Liver (tissue), 3 donors: ENCODE measurements at regions not wholly inside any gene's neighbourhood (a gene's known extent, or its start where the extent isn't known, plus 50 kb on each side); places are given as distances from the start of the nearest gene placed in this dataset.

Experiments
- CTCF ChIP-seq: fragments of 150-350 bp; IDR thresholded peaks from 2 replicates; pipeline ENCODE4 v1.5.1; 2017; ENCODE audit warnings: improper control_type of control experiment, low read depth, low read length; ENCODE audit not compliant: missing input control
- EGR1 ChIP-seq, 2 donors: IDR thresholded peaks; 2 replicates each; pipeline ENCODE4 v1.6.1; 2016 to 2018; ENCODE audit warnings: antibody characterized with exemption in 2 of 2, low read depth in 2 of 2
- FOXA1 ChIP-seq: IDR thresholded peaks from 2 replicates; pipeline ENCODE4 v1.6.1; 2016; ENCODE audit warnings: antibody characterized with exemption
- GABPA ChIP-seq, 2 donors: IDR thresholded peaks in 1 of 2; conservative IDR thresholded peaks in 1 of 2; 2 replicates each; pipeline ENCODE4 v1.6.1; 2016; ENCODE audit warnings: antibody characterized with exemption in 2 of 2, mild to moderate bottlenecking in 1 of 2, moderate library complexity in 1 of 2
- JUND ChIP-seq, 2 donors: IDR thresholded peaks; 2 replicates each; pipeline ENCODE4 v1.6.1; 2016; ENCODE audit warnings: antibody characterized with exemption in 2 of 2
- MAX ChIP-seq: IDR thresholded peaks from 2 replicates; pipeline ENCODE4 v1.6.1; 2016; ENCODE audit warnings: antibody characterized with exemption
- RAD21 ChIP-seq, 2 donors: IDR thresholded peaks; 2 replicates each; pipeline ENCODE4 v1.6.1; 2016; ENCODE audit warnings: antibody characterized with exemption in 2 of 2, mild to moderate bottlenecking in 2 of 2
- REST ChIP-seq: IDR thresholded peaks from 2 replicates; pipeline ENCODE4 v1.6.1; 2016; ENCODE audit warnings: antibody characterized with exemption, mild to moderate bottlenecking
- SP1 ChIP-seq: IDR thresholded peaks from 2 replicates; pipeline ENCODE4 v1.6.1; 2018; ENCODE audit warnings: antibody characterized with exemption, mild to moderate bottlenecking
- ZBTB33 ChIP-seq: IDR thresholded peaks from 2 replicates; pipeline ENCODE4 v1.6.1; 2016; ENCODE audit warnings: antibody characterized with exemption
- donor health status: healthy.
- donor health status: healthy.

GRCh38 chr4:181271116-181271640 lies 972.0 kb upstream of the TENM3 start:
- TF ChIP-seq FOXA1 (no peak), CTCF (no peak), EGR1 (IDR thresholded peaks at IDR 0.05; ENCODE audit: low read depth in 2 of 2) (no peak), SP1 (no peak), RAD21 (IDR thresholded peaks at IDR 0.05) (no peak), ZBTB33 (no peak), JUND (IDR thresholded peaks at IDR 0.05) (no peak), GABPA (IDR thresholded peaks at IDR 0.05 in 1 of 2, conservative IDR thresholded peaks at IDR 0.05 in 1 of 2) (no peak), MAX (no peak), REST (no peak)
